ENCODE measurements at regions not wholly inside any gene's neighbourhood (a gene's known extent, or its start where the extent isn't known, plus 50 kb on each side); places are given as distances from the start of the nearest gene placed in this dataset.
"Not testable (repeated sequence)": the region's sequence is repeated elsewhere in the genome, so short reads cannot be mapped to it uniquely, and the experiment has no call there.

- DNase-seq: no peak
These were observed 145.5 kb downstream of the HMHB1 start for GRCh38 chr5:143957455-143957854.

GRCh38 chr5:143962201-143962600 is 150.2 kb downstream of the HMHB1 start:
- DNase-seq: no peak

DNA sequence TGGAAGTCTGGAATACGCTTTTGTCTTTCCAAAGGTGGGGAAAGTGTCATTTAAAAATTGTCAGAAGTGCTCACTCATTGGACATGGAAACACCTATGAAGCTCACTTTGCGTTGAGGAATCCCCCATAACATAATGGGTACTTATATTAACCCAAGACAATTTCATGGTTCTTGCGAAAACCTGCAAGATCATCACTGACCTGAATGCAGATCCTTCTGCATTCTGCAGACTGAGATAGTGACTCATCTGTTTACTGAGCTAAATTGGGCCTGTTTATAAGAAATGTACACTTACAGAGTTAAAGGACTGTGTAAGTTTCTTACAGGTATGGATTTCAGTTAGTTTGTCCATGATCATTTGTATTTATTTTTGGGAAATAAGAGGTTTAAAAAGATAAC is 153.0 kb downstream of the HMHB1 start:
- DNase-seq: no peak

GRCh38 chr5:143966280-143966679 is 154.3 kb downstream of the HMHB1 start:
- DNase-seq: no peak

DNA sequence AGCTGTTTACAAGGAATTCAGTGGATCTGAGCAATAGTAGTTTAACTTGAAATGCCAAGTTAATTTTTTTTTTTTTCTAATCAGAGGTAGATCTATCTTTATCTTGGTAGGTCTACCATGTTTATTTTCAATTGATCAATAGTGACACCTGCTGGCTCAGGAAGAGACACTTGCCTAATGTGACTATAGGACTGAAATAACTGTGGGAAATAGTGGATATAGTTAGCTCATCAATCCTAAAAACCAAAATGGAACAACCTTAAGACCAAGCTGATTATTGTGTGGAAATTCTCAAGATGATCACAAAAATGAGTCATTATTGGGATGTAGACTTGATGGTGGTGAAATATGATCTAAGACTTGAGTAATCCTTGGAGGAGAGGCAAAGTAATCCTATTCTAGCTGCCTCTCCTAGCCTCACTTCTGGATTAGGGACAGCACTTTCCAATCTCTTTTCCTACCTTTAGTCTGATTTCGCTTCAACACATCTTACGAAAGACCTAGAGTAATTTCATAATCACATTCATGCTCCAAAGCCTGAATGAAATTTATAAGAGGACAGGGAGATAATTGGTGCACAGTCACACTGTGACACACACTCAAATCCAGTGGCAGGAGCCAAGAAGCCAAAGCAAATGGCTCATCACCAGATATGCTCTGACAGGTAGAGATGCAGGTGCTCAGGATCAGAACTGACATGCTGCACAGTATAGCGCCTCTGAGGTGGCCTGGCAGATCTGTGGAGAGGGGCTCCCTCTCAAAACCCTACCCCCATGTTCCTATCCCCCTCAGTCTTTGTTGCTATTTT is 156.3 kb downstream of the HMHB1 start:
- peak; percentile 6 to 52 for DNase-seq

DNA sequence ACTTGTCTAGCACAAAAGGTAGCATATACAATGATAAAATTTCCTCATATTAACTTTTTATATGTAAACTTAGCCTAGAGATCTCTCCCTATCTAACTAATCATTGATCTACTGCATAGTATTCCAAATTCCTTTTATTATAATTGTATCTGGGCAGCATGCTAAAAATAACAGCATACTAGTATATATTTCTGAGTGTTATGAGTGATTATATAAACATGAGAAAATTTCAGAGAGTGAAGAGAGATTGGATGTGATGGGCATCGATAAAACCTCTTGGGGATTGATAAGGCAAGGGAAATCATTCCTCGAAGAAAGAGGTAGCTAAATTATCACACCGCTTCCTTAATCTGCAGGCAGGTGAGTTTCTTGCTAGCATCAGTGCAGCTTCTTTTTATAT is 158.2 kb downstream of the HMHB1 start:
- DNase-seq: no peak

DNA sequence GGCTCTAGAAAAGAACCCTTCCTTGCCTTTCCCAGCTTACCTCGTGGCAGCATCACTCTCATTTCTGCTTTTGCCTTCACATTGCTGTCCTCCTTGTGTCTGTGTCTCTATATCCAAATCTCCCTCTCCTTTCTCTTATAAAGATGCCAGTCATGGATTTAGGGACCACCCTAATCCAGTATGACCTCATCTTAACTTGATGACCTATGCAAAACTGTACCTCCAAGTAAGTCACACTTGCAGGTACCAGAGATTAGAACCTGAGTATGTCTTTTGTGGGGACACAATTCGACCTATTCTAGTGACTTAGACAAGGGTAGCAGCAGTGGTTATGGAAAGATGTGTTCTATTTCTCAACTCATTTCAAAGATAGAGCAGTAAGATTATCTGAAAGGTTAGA is 160.1 kb downstream of the HMHB1 start:
- DNase-seq: no peak

- DNase-seq: no peak
These were observed 164.1 kb downstream of the HMHB1 start for GRCh38 chr5:143976055-143976454.

GRCh38 chr5:143977891-143978461 is 166.0 kb downstream of the HMHB1 start:
- no peak for DNase-seq

- DNase-seq: no peak
These were observed 167.2 kb downstream of the HMHB1 start for GRCh38 chr5:143979044-143979690.

- DNase-seq: no peak
These were observed 168.5 kb downstream of the HMHB1 start for GRCh38 chr5:143980506-143980905.

- DNase-seq: not testable (repeated sequence)
These were observed 171.0 kb downstream of the HMHB1 start for GRCh38 chr5:143982957-143983356.

DNA sequence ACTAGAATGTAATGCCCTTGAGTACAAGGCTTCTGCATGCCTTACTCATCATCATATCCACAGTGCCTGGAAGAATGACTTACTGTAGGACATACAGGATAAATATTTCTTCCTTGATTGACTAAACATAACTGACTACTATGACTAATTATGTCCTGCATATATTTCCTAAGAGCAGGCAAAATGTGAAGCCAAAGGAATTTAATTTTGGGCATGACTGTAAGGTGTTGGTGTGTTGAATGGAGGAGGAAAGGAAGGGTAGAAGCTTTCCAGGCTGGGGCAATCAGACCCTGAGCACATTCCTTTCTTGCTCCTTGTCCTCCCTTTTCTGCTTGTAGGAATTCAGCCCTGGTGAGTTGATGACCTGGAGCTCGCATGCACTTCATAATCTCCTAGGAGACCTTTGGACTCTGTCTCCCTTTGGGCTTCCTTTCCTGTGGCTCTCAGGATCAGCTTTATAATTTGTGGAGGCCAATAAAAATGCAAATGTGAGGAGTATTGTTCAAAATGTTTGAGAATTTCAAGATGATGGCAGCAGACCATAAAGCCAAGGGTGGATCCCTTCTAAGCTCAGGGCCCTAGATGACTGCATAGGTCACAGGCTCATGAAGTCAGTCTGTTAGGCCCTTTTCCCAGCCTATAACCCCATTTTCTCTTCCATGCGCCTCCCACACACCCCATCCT is 174.0 kb downstream of the HMHB1 start:
- DNase-seq: no peak

- no peak for DNase-seq
These were observed 174.7 kb downstream of the HMHB1 start for GRCh38 chr5:143986516-143987212.

DNA sequence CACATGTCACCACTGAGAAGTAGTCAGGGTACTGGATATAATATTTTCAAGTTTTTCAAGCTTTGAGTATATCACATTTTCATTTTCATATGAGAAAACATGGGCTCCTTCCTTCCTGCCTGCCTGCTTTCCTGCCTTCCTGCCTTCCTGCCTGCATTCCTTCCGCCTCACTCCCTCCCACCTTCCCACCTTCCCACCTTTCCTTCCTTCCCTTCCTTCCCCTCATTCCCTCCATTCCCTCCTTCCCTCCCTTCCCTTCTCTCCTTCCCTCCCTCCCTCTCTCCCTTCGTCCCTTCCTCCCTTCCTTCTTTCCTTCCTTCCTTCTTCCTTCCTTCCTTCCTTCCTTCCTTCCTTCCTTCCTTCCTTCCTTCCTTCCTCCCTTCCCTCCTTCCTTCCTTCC is 175.3 kb downstream of the HMHB1 start:
- no peak for DNase-seq

GRCh38 chr5:143987751-143988560 is 176.0 kb downstream of the HMHB1 start:
- no peak for DNase-seq

DNA sequence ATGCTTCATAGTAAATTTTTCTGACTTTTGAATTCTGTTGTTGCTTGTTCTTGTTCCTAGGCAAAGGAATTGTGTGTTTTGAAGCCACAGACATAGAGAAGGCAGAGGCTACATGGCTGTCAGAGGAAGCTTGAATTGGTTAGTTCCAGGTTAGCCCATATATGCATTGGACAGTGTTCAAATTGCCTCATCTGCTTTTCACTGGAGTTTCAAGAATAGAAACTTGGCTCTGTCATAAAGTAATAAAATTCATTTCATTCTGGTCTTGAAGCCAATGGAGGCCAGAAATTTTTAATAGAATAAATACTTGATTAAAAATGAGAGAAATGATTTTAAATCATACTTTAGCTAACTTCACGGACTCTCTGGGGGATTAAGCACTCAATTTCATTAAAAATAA is 178.0 kb downstream of the YIPF5 start:
- DNase-seq: no peak

GRCh38 chr5:144002876-144003275 is 167.6 kb downstream of the YIPF5 start:
- no peak for DNase-seq

GRCh38 chr5:144003636-144004035 is 166.8 kb downstream of the YIPF5 start:
- no peak for DNase-seq

- no peak for DNase-seq
These were observed 166.3 kb downstream of the YIPF5 start for GRCh38 chr5:144004146-144004545.

DNA sequence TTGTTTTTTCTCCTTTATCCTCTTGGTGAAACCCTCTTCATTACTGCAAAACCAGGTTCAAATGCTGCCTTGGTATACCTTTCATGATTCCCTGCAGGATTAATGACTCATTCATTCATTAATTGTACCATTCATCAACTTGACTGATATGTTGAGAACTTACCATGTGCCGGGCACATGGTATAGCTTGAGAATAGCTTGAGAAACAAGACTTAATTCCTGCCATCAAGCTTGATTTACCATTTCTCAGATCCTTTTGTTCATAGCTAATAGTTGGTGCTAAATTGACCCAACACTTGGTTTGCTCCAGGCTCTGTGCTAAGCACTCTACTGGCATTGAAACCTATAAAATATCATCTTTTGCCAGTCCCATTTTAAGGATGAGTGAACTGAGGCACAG is 165.7 kb downstream of the YIPF5 start:
- DNase-seq: no peak

DNA sequence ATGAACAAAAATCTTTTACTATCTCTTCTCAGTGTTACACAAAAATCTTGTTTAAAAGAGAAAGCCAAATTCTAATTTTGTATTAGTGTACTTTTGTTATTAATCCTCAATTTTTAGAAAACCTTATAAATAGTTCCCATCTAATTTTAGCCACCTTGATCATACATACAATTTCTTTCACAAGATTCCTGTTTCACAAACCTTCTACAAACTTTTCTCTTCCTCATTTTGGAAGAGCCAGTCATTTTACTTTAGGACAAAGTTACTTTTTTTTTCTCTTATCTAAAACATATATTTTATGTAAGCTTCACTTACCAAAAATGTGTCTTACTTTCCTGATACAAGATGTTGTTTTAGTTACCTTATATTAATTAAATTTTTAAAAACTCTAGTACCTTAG is 161.3 kb downstream of the YIPF5 start:
- no peak for DNase-seq

Data from NCI-H2081 (cell line).